IMR-90 (cell line): ENCODE measurements at regions not wholly inside any gene's neighbourhood (a gene's known extent, or its start where the extent isn't known, plus 50 kb on each side); places are given as distances from the start of the nearest gene placed in this dataset.

Experiments used
- ATAC-seq: fragments of 200-7000 bp; cut with Tn5 transposase; 2 replicates; pipeline ENCODE4 v1.9.1; 2020; ENCODE audit warnings: low read depth, mild to moderate bottlenecking, moderate library complexity
- BruUV-seq: library from RNA; stranded (reverse); fragments of 400-500 nt; replicated peaks from 2 replicates; lab custom pipeline; 2021; lab: Mats Ljungman, UMichigan
- CTCF ChIA-PET: fragments of 300-600 bp; formaldehyde crosslinking; extraction: SDS; loops from one replicate; lab custom pipeline; 2021; ENCODE audit warnings: antibody characterized with exemption; lab: Yijun Ruan, JAX
- POLR2A ChIA-PET: fragments of 300-600 bp; sonication (Branson Sonifier 250); formaldehyde crosslinking; loops from one replicate; lab custom pipeline; 2022; ENCODE audit warnings: antibody characterized with exemption; ENCODE audit not compliant: unreplicated experiment; lab: Charles Lee
- DNase-seq: peaks from one replicate; pipeline ENCODE4 v3.0.0; 2013
- H2AFZ ChIP-seq: replicated peaks from 2 replicates; pipeline ENCODE3; 2013; ENCODE audit warnings: low read length, mild to moderate bottlenecking; ENCODE audit not compliant: poor library complexity
- H2AK5ac ChIP-seq: 2 replicates; pipeline ENCODE4 v1.6.1; 2013; ENCODE audit warnings: low read depth, low read length, inconsistent platforms
- H2AK9ac ChIP-seq: replicated peaks from 2 replicates; pipeline ENCODE3; 2013; ENCODE audit warnings: mild to moderate bottlenecking, low read depth, low read length, moderate library complexity; ENCODE audit not compliant: poor library complexity
- H2BK120ac ChIP-seq: 2 replicates; pipeline ENCODE4 v1.6.1; 2013; ENCODE audit warnings: low read depth, low read length, inconsistent platforms
- H2BK15ac ChIP-seq: 3 replicates; pipeline ENCODE4 v1.6.1; 2013; ENCODE audit warnings: low read depth, low read length, inconsistent platforms
- H2BK20ac ChIP-seq: 2 replicates; pipeline ENCODE4 v1.6.1; 2013; ENCODE audit warnings: low read depth, mild to moderate bottlenecking, inconsistent platforms, low read length, moderate library complexity
- H2BK5ac ChIP-seq: 2 replicates; pipeline ENCODE4 v1.6.1; 2013; ENCODE audit warnings: mild to moderate bottlenecking, low read depth, low read length, inconsistent platforms; ENCODE audit not compliant: poor library complexity, severe bottlenecking
- H3K14ac ChIP-seq: replicated peaks from 2 replicates; pipeline ENCODE4 v1.6.1; 2013; ENCODE audit warnings: low read depth, low read length, inconsistent platforms
- H3K18ac ChIP-seq: 2 replicates; pipeline ENCODE4 v1.6.1; 2013; ENCODE audit warnings: low read depth, low read length, control low read depth
- H3K23ac ChIP-seq: 2 replicates; pipeline ENCODE4 v1.6.1; 2013; ENCODE audit warnings: low read depth, low read length, inconsistent platforms
- H3K27ac ChIP-seq: 2 replicates; pipeline ENCODE4 v1.5.1; 2013; ENCODE audit warnings: mild to moderate bottlenecking, control low read depth, low read length; ENCODE audit not compliant: insufficient read depth
- H3K27me3 ChIP-seq: 2 replicates; pipeline ENCODE4 v1.6.1; 2013; ENCODE audit warnings: low read length; ENCODE audit not compliant: control insufficient read depth, insufficient read depth
- H3K36me3 ChIP-seq: 2 replicates; pipeline ENCODE4 v1.6.1; 2013; ENCODE audit warnings: low read length, mixed read lengths; ENCODE audit not compliant: control insufficient read depth, insufficient read depth
- H3K4ac ChIP-seq: 2 replicates; pipeline ENCODE4 v1.6.1; 2013; ENCODE audit warnings: low read depth, low read length, inconsistent platforms
- H3K4me1 ChIP-seq: 2 replicates; pipeline ENCODE4 v1.6.1; 2013; ENCODE audit warnings: low read length, mixed read lengths; ENCODE audit not compliant: control insufficient read depth, insufficient read depth
- H3K4me2 ChIP-seq: 2 replicates; pipeline ENCODE4 v1.6.1; 2013; ENCODE audit warnings: low read depth, mild to moderate bottlenecking, control low read depth, low read length, moderate library complexity
- H3K4me3 ChIP-seq: 2 replicates; pipeline ENCODE4 v1.5.1; 2013; ENCODE audit warnings: low read depth, mild to moderate bottlenecking, control low read depth, low read length, moderate library complexity; ENCODE audit not compliant: insufficient read depth
- H3K56ac ChIP-seq: 2 replicates; pipeline ENCODE4 v1.6.1; 2013; ENCODE audit warnings: low read length, inconsistent platforms; ENCODE audit not compliant: insufficient read depth; ENCODE audit errors: extremely low read depth
- H3K79me1 ChIP-seq, 2 experiments: 2 replicates each; pipeline ENCODE4 v1.6.1; 2013; ENCODE audit warnings: low read length in 2 of 2, inconsistent platforms in 1 of 2, low read depth in 1 of 2
- H3K9ac ChIP-seq: 2 replicates; pipeline ENCODE4 v1.6.1; 2013; ENCODE audit warnings: low read depth, low read length, control low read depth
- H3K9me1 ChIP-seq: 2 replicates; pipeline ENCODE4 v1.6.1; 2013; ENCODE audit warnings: low read length, inconsistent platforms; ENCODE audit not compliant: insufficient read depth
- H3K9me3 ChIP-seq: 2 replicates; pipeline ENCODE4 v1.6.1; 2013; ENCODE audit warnings: low read length; ENCODE audit not compliant: control insufficient read depth, insufficient read depth
- H4K20me1 ChIP-seq: 2 replicates; pipeline ENCODE4 v1.6.1; 2013; ENCODE audit warnings: low read length, inconsistent platforms; ENCODE audit not compliant: insufficient read depth
- H4K5ac ChIP-seq: 2 replicates; pipeline ENCODE4 v1.6.1; 2013; ENCODE audit warnings: mild to moderate bottlenecking, low read depth, low read length, control low read depth
- H4K8ac ChIP-seq, 2 experiments: 2 replicates each; pipeline ENCODE4 v1.6.1; 2013; ENCODE audit warnings: low read depth in 2 of 2, low read length in 2 of 2, control low read depth in 1 of 2, inconsistent platforms in 1 of 2
- H4K91ac ChIP-seq: 2 replicates; pipeline ENCODE4 v1.6.1; 2013; ENCODE audit warnings: low read depth, low read length, inconsistent platforms; ENCODE audit not compliant: insufficient read depth
- BHLHE40 ChIP-seq: fragments of 150-350 bp; IDR thresholded peaks from 2 replicates; pipeline ENCODE4 v1.6.1; 2016; ENCODE audit warnings: mild to moderate bottlenecking, low read depth, low read length
- MAFK ChIP-seq: IDR thresholded peaks from 2 replicates; pipeline ENCODE4 v1.6.1; 2012; ENCODE audit warnings: low read depth, low read length, improper control_type of control experiment
- MAZ ChIP-seq: IDR thresholded peaks from 2 replicates; pipeline ENCODE4 v1.6.1; 2012; ENCODE audit warnings: low read depth, mild to moderate bottlenecking, low read length, improper control_type of control experiment, moderate library complexity, borderline replicate concordance
- MXI1 ChIP-seq: IDR thresholded peaks from 2 replicates; pipeline ENCODE4 v1.6.1; 2012; ENCODE audit warnings: low read depth, mild to moderate bottlenecking, low read length, moderate library complexity, borderline replicate concordance
- POLR2A ChIP-seq: IDR thresholded peaks from 2 replicates; pipeline ENCODE4 v1.6.1; 2012; ENCODE audit warnings: mild to moderate bottlenecking, low read depth, low read length
- RCOR1 ChIP-seq: IDR thresholded peaks from 2 replicates; pipeline ENCODE4 v1.6.1; 2012; ENCODE audit warnings: mild to moderate bottlenecking, low read length, improper control_type of control experiment; ENCODE audit not compliant: insufficient replicate concordance
- RFX5 ChIP-seq: IDR thresholded peaks from 2 replicates; pipeline ENCODE4 v1.8.0; 2012; ENCODE audit warnings: low read depth, mild to moderate bottlenecking, low read length, moderate library complexity
- SMC3 ChIP-seq: fragments of 150-350 bp; IDR thresholded peaks from 2 replicates; pipeline ENCODE4 v1.6.1; 2016; ENCODE audit warnings: low read depth, mild to moderate bottlenecking, antibody characterized with exemption, low read length, moderate library complexity
- WGBS, 2 experiments: methylation state at CpG; one replicate each; pipeline versions ENCODE4 v1.1.5 to v1.1.7; 2013; ENCODE audit warnings: missing lambda C conversion rate in 2 of 2; ENCODE audit not compliant: insufficient read length in 1 of 2; ENCODE audit errors: extremely low coverage in 2 of 2; 5-methylcytosine and 5-hydroxymethylcytosine counted together
- dilution Hi-C: fragments of 300-500 bp; cut with HindIII; formaldehyde crosslinking; loops from one replicate; pipeline ENCODE4 v1.14.3; 2018; ENCODE audit warnings: low sequenced_read_pairs; ENCODE audit not compliant: unreplicated experiment
- in situ Hi-C: fragments of 300-500 bp; cut with MboI; formaldehyde crosslinking; loops from 3 replicates; pipeline ENCODE4 v1.14.3; 2019; ENCODE audit warnings: low sequenced_read_pairs, inconsistent platforms, mixed read lengths
- intact Hi-C: fragments of 100-400 bp; cut with micrococcal nuclease; formaldehyde crosslinking; loops from 2 replicates; pipeline ENCODE4 v1.10.0; 2022
- TF ChIP-seq, protein P1 (sequence below): fragments of 150-350 bp; IDR thresholded peaks from 2 replicates; pipeline ENCODE4 v1.6.1; 2016; ENCODE audit warnings: low read depth, mild to moderate bottlenecking, low read length, moderate library complexity, borderline replicate concordance

DNA sequence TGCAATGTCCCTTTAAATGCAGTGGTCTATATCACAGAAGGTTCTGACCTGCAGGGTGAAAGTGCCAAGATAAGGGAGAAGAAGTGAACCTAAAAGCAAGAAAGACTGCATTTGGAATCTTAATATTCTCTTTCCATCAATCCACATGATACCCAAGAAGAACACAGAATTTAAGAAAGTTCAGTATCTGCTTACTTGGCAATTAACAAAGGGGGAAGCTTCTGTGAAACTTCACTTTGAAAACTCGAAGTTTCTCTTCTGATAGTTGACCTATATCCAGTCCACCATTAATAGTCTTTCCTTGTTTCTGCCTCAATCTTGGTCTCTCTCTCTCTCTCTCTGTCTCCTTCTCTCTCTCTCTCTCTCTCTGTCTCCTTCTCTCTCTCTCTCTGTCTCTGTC, 592.0 kb downstream of the UTRN start:
- H3K4ac ChIP-seq: no peak overlapping the region
- H3K79me1 ChIP-seq: no peaks in the 10 kb centered on the region
- H2BK20ac ChIP-seq: no peak overlapping the region
- H3K18ac ChIP-seq: no peak overlapping the region
- no peak overlapping the region for H2AK5ac ChIP-seq
- H4K91ac ChIP-seq: no peak overlapping the region
- dilution Hi-C loops: no loop called here
- no peak overlapping the region for H2BK15ac ChIP-seq
- no peak overlapping the region for H3K56ac ChIP-seq
- TF ChIP-seq MXI1 (no peak), RCOR1 (no peak), MAZ (no peak), SMC3 (no peak), RFX5 (no peak), POLR2A (no peak), MAFK (peak; percentile 17; the same call in 1 of the 2 replicates), BHLHE40 (no peak)
- TF ChIP-seq, protein P1, sequence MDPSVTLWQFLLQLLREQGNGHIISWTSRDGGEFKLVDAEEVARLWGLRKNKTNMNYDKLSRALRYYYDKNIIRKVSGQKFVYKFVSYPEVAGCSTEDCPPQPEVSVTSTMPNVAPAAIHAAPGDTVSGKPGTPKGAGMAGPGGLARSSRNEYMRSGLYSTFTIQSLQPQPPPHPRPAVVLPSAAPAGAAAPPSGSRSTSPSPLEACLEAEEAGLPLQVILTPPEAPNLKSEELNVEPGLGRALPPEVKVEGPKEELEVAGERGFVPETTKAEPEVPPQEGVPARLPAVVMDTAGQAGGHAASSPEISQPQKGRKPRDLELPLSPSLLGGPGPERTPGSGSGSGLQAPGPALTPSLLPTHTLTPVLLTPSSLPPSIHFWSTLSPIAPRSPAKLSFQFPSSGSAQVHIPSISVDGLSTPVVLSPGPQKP: no peak
- in situ Hi-C loops: no loop called here
- H2AFZ ChIP-seq: no peak overlapping the region
- H3K9me3 ChIP-seq: no peaks in the 10 kb centered on the region
- WGBS, 2 experiments: 80% methylated on average over 1 of the region's 1 CpG; no CpG with 5 or more reads in 1 of the 2 experiments
- ChIA-PET CTCF (no interaction called here), POLR2A (no interaction called here)
- H4K20me1 ChIP-seq: no peaks in the 10 kb centered on the region
- H3K4me1 ChIP-seq: no peaks in the 10 kb centered on the region
- H3K36me3 ChIP-seq: no peaks in the 10 kb centered on the region
- intact Hi-C loops: no loop called here
- no TSS peak for BruUV-seq
- H3K27ac ChIP-seq: no peak overlapping the region
- ATAC-seq (no peak), DNase-seq (no peak)
- no peak overlapping the region for H3K14ac ChIP-seq
- no peak overlapping the region for H3K23ac ChIP-seq
- H2AK9ac ChIP-seq: no peak overlapping the region
- H4K5ac ChIP-seq: no peak overlapping the region
- no peaks in the 10 kb centered on the region for H3K27me3 ChIP-seq
- no peak overlapping the region for H3K4me3 ChIP-seq
- H3K4me2 ChIP-seq: no peak overlapping the region
- no peak overlapping the region for H2BK120ac ChIP-seq
- H3K9me1 ChIP-seq: no peaks in the 10 kb centered on the region; the same call in 1 of the 2 replicates
- no peak overlapping the region for H3K9ac ChIP-seq
- H2BK5ac ChIP-seq: no peak overlapping the region
- H4K8ac ChIP-seq: no peak overlapping the region
